GM21447 (cell line): ENCODE measurements at regions not wholly inside any gene's neighbourhood (a gene's known extent, or its start where the extent isn't known, plus 50 kb on each side); places are given as distances from the start of the nearest gene placed in this dataset.

Source experiments
- ATAC-seq: cut with Tn5 transposase; IDR thresholded peaks from one replicate; pipeline ENCODE4 v1.9.1; 2021; ENCODE audit not compliant: unreplicated experiment

- ATAC-seq = no peak
Measured at GRCh38 chr4:35604724-35605123, 639.6 kb downstream of the ARAP2 start.

GRCh38 chr4:35608205-35608604, 636.1 kb downstream of the ARAP2 start:
- ATAC-seq = no peak

DNA sequence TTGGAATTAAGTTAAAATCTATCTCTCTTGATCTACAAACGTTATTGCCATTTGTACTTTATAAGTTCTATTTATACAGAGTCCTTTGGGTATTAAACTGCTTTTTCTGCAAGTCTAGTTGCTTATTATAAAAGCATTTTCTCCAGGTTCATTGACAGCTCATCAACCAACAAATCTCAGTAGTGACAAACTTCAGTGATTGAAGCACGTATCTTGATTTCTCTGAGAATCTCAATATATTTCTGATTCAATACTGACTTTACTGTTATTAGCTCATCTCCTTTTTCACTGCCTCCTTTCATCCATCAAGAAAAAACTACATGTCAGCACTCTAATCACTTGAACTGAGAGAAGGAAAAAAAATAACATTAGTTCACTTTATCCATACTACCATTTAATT, 630.2 kb downstream of the ARAP2 start:
- ATAC-seq = no peak

DNA sequence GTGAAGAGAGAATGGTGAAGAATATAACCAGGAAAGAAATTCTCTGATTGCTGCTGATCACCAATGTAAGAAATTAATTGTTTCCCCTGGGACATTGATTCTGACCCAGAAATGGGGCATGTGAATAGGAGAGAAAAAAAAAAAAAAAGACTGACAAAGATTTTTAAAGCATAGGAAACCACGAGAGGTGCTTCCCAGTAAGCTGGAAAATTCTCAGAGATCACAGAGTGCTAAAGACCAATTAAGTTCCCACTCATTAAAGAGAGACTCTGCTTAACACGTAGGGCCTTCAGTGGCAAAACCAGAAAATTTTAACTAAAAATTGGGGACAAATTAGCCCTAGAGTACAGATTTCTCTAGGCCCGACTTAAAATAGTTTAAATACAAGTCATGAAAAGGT, 604.4 kb downstream of the ARAP2 start:
- ATAC-seq = no peak

- ATAC-seq = no peak
Measured at GRCh38 chr4:35643661-35644060, 600.7 kb downstream of the ARAP2 start.

DNA sequence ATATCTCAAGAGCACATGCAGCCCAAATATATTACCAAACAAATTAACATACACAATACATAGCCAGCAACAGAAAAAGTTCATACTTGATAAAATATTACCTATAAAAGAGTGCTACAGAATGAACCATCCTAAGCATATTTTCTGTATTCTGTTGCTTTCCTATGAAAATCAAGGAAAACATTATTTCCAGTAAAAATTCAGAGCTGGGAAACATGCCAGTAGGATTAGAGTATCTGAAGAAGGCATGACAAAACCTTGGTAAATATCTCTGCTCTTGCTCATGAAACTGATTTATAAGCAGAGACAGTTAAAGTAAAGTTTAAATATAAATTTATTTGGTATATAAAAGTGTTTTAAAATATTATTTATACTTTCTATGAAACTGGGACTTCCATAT, 599.7 kb downstream of the ARAP2 start:
- ATAC-seq = no peak

DNA sequence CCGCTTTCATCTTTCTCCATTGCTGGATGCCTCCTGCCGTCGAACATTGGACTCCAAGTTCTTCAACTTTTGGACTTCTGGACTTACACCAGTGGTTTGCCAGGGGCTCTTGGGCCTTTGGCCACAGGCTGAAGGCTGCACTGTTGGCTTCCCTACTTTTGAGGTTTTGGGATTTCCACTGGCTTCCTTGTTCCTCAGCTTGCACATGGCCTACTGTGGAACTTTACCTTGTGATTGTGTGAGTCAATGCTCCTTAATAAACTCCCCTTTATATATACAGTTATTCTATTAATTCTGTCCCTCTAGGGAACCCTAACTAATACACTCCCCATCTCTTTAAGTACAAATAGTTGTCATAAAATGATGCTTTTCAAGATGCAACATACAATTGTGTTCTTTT, 595.3 kb downstream of the ARAP2 start:
- no peak for ATAC-seq

GRCh38 chr4:35649778-35650177, 594.5 kb downstream of the ARAP2 start:
- no peak for ATAC-seq

- ATAC-seq = no peak
Measured at GRCh38 chr4:35652197-35652596, 592.1 kb downstream of the ARAP2 start.

- ATAC-seq = no peak
Measured at GRCh38 chr4:35653451-35653850, 590.9 kb downstream of the ARAP2 start.

DNA sequence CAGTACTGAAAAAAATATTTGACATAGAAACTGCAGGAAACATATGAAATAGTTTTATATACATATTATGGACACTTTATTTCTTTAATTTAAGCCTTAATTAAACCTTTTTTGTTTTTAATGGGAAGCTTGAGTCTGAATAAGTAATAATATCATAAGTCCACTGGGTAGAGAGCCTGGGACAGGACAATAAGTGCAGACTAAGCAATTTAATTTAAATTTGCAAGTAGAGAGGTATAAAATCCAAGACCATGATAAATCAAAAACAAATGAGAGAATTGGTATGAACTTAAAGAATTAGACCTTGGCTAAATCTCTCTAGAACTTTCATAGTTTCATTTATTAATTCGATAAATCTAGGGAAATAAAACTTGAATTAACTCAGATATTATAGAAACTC, 571.2 kb downstream of the ARAP2 start:
- no peak for ATAC-seq

DNA sequence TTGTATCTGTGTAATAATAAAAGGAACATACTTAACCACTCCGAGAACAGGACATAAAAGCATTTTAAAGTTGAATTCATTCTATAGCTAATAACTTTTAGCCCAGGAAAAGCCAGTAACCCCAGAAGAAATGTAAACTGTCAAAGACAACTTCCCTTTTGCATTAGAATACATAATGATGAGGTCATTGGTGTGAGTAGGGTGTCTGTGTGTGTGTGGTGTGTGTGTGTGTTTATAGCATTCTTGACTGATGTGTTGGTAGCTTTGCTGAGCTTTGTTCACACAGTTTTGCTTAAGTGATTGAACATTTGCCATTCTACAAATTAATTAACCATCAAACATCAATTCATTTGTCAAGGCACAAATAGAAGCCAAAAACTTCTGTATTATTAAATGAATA, 559.6 kb downstream of the ARAP2 start:
- ATAC-seq = no peak

GRCh38 chr4:35689870-35690269, 554.4 kb downstream of the ARAP2 start:
- ATAC-seq = no peak

DNA sequence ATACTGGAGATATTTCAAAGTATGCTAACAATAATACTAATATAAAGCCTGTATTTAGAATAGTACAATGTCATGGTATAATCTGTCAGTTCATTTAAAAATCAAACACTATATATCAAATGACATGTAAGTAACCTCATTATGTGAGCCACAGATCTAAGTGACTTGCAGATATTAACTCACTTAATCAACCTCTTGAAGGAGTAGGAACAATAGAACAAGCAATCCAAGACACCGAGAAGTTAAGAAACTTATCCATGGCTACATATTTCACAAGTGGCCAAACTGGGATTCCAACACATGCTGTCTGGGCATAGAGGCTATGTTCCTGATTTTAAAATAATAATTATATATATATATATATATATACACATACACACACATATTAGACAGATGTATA, 554.0 kb downstream of the ARAP2 start:
- ATAC-seq = no peak

- no peak for ATAC-seq
Measured at GRCh38 chr4:35695003-35695402, 549.3 kb downstream of the ARAP2 start.

DNA sequence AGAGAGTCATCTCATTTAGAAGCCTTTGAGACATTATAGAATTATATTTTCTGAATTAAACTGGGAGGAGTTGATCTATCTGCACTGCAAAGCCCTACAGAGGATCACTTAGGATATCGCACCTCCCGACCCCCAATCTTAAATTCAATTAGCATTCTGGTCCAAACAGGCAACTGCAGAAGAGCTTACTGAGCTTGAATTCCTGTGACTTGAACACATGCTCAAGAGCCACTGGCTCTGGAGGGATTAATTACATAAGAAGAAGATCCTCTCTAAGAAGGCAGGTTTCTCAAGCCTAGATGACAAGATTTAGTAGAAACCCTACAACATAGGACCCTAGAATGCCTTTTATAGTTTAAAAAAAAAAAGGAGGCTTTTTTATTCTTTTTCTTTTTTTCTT, 548.9 kb downstream of the ARAP2 start:
- ATAC-seq = no peak

DNA sequence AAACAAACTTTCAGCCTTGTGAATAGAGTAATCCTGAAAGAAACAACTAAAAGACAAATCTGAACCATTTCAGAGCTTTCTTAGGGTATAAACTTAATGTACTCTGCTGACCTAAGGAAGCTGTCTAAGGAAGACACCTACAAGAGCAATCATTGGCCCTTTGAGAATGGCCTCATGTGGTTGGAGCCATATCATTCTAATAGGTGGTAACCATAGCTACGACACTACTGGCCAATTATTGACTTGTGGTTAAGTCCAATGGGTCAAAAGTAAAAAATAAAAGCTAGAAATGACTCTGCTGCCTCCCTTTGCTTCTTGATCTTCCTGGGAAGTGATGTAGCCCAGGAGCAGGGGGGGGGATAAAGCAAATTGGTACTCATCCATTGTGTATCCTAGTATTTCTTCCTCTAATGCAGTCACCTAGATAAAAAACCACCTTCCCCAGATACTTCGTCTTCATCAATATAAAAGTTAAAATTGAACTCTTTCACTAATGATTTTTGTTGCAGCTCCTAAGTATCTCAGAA, 547.0 kb downstream of the ARAP2 start:
- ATAC-seq = no peak

- ATAC-seq = no peak
Measured at GRCh38 chr4:35700663-35701062, 543.7 kb downstream of the ARAP2 start.

DNA sequence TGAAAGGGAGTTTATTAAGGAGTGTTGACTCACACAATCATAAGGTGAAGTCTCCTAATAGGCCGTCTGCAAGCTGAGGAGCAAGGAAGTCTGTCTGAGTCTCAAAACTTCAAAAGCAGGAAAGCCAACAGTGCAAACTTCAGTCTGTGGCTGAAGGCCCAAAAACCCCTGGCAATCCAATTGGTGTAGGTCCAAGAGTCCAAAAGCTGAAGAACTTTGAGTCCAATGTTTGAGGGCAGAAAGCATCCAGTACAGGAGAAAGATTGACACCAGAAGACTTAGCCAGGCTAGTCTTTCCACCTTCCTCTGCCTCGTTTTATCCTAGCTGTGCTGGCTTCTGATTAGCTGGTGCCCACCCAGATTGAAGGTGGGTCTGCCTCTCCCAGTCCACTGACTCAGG, 535.2 kb downstream of the ARAP2 start:
- no peak for ATAC-seq

DNA sequence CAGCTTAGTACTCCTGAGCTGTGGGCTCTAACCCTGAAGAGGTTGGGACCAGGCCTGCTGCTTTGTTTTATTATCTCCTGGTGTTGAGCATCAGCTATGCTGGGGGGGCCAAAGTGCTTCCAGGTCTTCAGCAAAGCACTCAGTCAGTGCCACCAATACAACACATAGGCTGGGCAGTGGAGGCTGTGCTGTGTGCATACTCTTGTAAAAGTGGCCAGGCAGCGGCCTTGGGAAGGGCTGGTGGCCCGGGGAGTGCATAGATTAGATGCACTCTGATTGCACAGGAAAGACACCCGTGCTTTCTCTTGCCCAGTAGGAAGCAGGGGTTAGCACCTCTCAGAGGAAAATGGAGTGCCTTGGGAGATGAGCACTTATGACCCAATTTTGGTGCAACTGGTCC, 534.0 kb downstream of the ARAP2 start:
- ATAC-seq = no peak

DNA sequence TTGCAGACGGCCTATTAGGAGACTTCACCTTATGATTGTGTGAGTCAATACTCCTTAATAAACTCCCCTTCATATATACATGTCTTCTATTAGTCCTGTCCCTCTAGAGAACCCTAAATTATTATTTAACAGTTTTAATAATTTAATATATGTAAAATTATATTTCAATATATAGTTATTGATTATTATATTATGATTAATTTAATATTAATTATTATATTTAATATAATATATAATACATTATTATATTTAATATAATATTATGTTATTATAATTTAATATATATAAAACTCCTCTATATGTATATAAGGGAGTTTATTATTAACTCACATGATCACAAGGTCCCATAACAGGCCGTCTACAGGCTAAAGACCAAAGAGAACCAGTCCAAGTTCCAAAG, 533.2 kb downstream of the ARAP2 start:
- no peak for ATAC-seq

DNA sequence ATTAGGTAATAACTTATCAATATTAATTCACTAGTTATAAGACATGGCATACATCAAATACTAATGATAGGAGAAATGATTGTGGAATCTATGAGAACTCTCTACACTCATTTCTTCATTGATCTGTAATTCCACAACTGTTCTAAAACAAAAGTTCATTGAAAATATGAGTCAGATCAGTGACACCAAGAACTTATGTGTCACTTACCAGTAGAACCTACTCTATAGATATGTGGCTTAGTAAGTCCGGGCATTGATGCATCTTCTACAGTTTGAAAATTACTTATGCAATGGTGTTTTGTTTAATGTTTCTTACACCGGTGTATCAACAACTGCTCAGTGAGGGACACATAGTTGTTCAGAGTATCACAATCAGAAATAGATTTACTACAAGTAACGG, 520.3 kb downstream of the ARAP2 start:
- ATAC-seq = no peak

GRCh38 chr4:35725131-35725530, 519.2 kb downstream of the ARAP2 start:
- ATAC-seq = no peak

- ATAC-seq = no peak
Measured at GRCh38 chr4:35730414-35730813, 513.9 kb downstream of the ARAP2 start.
